PC-9 (cell line): ENCODE measurements at regions not wholly inside any gene's neighbourhood (a gene's known extent, or its start where the extent isn't known, plus 50 kb on each side); places are given as distances from the start of the nearest gene placed in this dataset.

Source experiments
- CTCF ChIP-seq: fragments of 200-600 bp; sonication (generic); conservative IDR thresholded peaks from 2 replicates; pipeline ENCODE4 v1.6.1; 2017; ENCODE audit warnings: mixed run types, antibody characterized with exemption, mild to moderate bottlenecking, moderate library complexity
- EZH2 ChIP-seq: fragments of 200-600 bp; sonication (generic); IDR thresholded peaks from 2 replicates; pipeline ENCODE4 v1.8.0; 2017; ENCODE audit warnings: antibody characterized with exemption, low read depth

- TF ChIP-seq EZH2 = no peak
- TF ChIP-seq CTCF = no peak
Measured at GRCh38 chr5:167051402-167051768, 1240.1 kb upstream of the WWC1 start.
